Activated CD4-positive, alpha-beta memory T cell treated with anti-CD3 and anti-CD28 coated beads for 36 hours (primary cell): ENCODE measurements at regions not wholly inside any gene's neighbourhood (a gene's known extent, or its start where the extent isn't known, plus 50 kb on each side); places are given as distances from the start of the nearest gene placed in this dataset.

Experiments
- CTCF ChIA-PET: fragments of 350-600 bp; sonication (Branson Sonifier 250); formaldehyde crosslinking; loops from one replicate; lab custom pipeline; 2021; ENCODE audit warnings: antibody characterized with exemption, inconsistent platforms; lab: Charles Lee
- POLR2A ChIA-PET: fragments of 350-600 bp; sonication (Branson Sonifier 250); formaldehyde crosslinking; loops from one replicate; lab custom pipeline; 2021; ENCODE audit warnings: antibody characterized with exemption; lab: Charles Lee
- DNase-seq: peaks from one replicate; pipeline ENCODE4 v3.0.0-alpha.2; 2020
- H3K27ac Mint-ChIP-seq: one replicate; pipeline ENCODE4 v1.8.0; 2021; ENCODE audit warnings: mixed read lengths
- H3K27me3 Mint-ChIP-seq: one replicate; pipeline ENCODE4 v1.8.0; 2021; ENCODE audit warnings: mixed read lengths
- H3K36me3 Mint-ChIP-seq: one replicate; pipeline ENCODE4 v1.8.0; 2021; ENCODE audit warnings: mixed read lengths
- H3K4me1 Mint-ChIP-seq: one replicate; pipeline ENCODE4 v1.8.0; 2021; ENCODE audit warnings: low read depth, mixed read lengths
- H3K4me3 Mint-ChIP-seq: one replicate; pipeline ENCODE4 v1.8.0; 2021; ENCODE audit warnings: mild to moderate bottlenecking, mixed read lengths
- H3K9me3 Mint-ChIP-seq: one replicate; pipeline ENCODE4 v1.8.0; 2021; ENCODE audit warnings: mixed read lengths
- intact Hi-C: fragments of 100-400 bp; cut with micrococcal nuclease; formaldehyde crosslinking; loops from one replicate; pipeline ENCODE4 v1.15.1; 2023

- ChIA-PET CTCF (no interaction called here), POLR2A (no interaction called here)
- Mint-ChIP-seq H3K4me1 (no peaks in the 10 kb centered on the region), H3K4me3 (no peak overlapping the region), H3K9me3 (no peaks in the 10 kb centered on the region), H3K27me3 (peaks cover 2% of the 10 kb centered on the region), H3K36me3 (no peaks in the 10 kb centered on the region), H3K27ac (no peak overlapping the region)
- intact Hi-C loops, result no loop called here
- no peak for DNase-seq
Observed at GRCh38 chr7:47093320-47094234, 488.3 kb downstream of the TNS3 start.

GRCh38 chr7:47092336-47092735 lies 489.6 kb downstream of the TNS3 start:
- ChIA-PET CTCF (no interaction called here), POLR2A (no interaction called here)
- Mint-ChIP-seq H3K4me1 (no peaks in the 10 kb centered on the region), H3K9me3 (no peaks in the 10 kb centered on the region), H3K4me3 (no peak overlapping the region), H3K27me3 (peaks cover 2% of the 10 kb centered on the region), H3K27ac (no peak overlapping the region), H3K36me3 (no peaks in the 10 kb centered on the region)
- no peak for DNase-seq
- intact Hi-C loops, result no loop called here

- H3K27ac Mint-ChIP-seq, result no peak overlapping the region
- H3K27me3 Mint-ChIP-seq, result peaks cover 2% of the 10 kb centered on the region
- ChIA-PET POLR2A (no interaction called here), CTCF (no interaction called here)
- H3K4me3 Mint-ChIP-seq, result no peak overlapping the region
- no peak for DNase-seq
- H3K36me3 Mint-ChIP-seq, result no peaks in the 10 kb centered on the region
- no peaks in the 10 kb centered on the region for H3K4me1 Mint-ChIP-seq
- intact Hi-C loops, result no loop called here
- H3K9me3 Mint-ChIP-seq, result no peaks in the 10 kb centered on the region
Observed at GRCh38 chr7:47091141-47091540, 490.8 kb downstream of the TNS3 start.

- intact Hi-C loops, result loop anchor here (1.0 kb wide), 2 partner anchors 1166 to 1172 kb away; no protein-coding TSS in a partner anchor
Observed at GRCh38 chr7:47089461-47089860, 492.4 kb downstream of the TNS3 start.

GRCh38 chr7:47089068-47089417 lies 492.9 kb downstream of the TNS3 start:
- no peak overlapping the region for H3K4me3 Mint-ChIP-seq
- intact Hi-C loops, result loop anchor here (1.0 kb wide), 2 partner anchors 1166 to 1172 kb away; no protein-coding TSS in a partner anchor

More at GRCh38 chr7:47089461-47089860, 492.4 kb downstream of the TNS3 start:
- Mint-ChIP-seq H3K27ac (no peak overlapping the region), H3K4me3 (no peak overlapping the region), H3K4me1 (no peaks in the 10 kb centered on the region), H3K27me3 (peaks cover 2% of the 10 kb centered on the region), H3K9me3 (no peaks in the 10 kb centered on the region), H3K36me3 (no peaks in the 10 kb centered on the region)
- ChIA-PET CTCF (interaction anchor here (2.0 kb wide), 1 partner anchor 1167 kb away, joined by 9 read pairs; no protein-coding TSS in a partner anchor), POLR2A (no interaction called here)
- DNase-seq, result no peak

GRCh38 chr7:47088329-47089067 lies 493.4 kb downstream of the TNS3 start:
- no peaks in the 10 kb centered on the region for H3K4me1 Mint-ChIP-seq
- DNase-seq, result peak; percentile 30
- ChIA-PET CTCF (interaction anchor here (0.9 to 2.0 kb wide), 6 partner anchors 9 to 1196 kb away, joined by 3 to 13 read pairs (median 5); partner anchors contain the start of gene IGFBP3), POLR2A (no interaction called here)
- H3K9me3 Mint-ChIP-seq, result no peaks in the 10 kb centered on the region
- peaks cover 2% of the 10 kb centered on the region for H3K27me3 Mint-ChIP-seq
- H3K36me3 Mint-ChIP-seq, result no peaks in the 10 kb centered on the region
- intact Hi-C loops, result loop anchor here (1.0 kb wide), 2 partner anchors 1165 to 1171 kb away; no protein-coding TSS in a partner anchor
- H3K27ac Mint-ChIP-seq, result no peak overlapping the region
- no peak overlapping the region for H3K4me3 Mint-ChIP-seq

More at GRCh38 chr7:47089068-47089417, 492.9 kb downstream of the TNS3 start:
- CTCF ChIA-PET, result interaction anchor here (1.6 to 2.0 kb wide), 2 partner anchors 1166 to 1171 kb away, joined by 9 to 13 read pairs; no protein-coding TSS in a partner anchor
- H3K27ac Mint-ChIP-seq, result no peak overlapping the region
- no peaks in the 10 kb centered on the region for H3K4me1 Mint-ChIP-seq
- POLR2A ChIA-PET, result no interaction called here
- peaks cover 2% of the 10 kb centered on the region for H3K27me3 Mint-ChIP-seq
- H3K36me3 Mint-ChIP-seq, result no peaks in the 10 kb centered on the region
- H3K9me3 Mint-ChIP-seq, result no peaks in the 10 kb centered on the region
- no peak for DNase-seq

GRCh38 chr7:47087866-47088265 lies 494.0 kb downstream of the TNS3 start:
- H3K4me1 Mint-ChIP-seq, result no peaks in the 10 kb centered on the region
- no peak overlapping the region for H3K27ac Mint-ChIP-seq
- peaks cover 2% of the 10 kb centered on the region for H3K27me3 Mint-ChIP-seq
- DNase-seq, result no peak
- CTCF ChIA-PET, result interaction anchor here (0.9 to 2.0 kb wide), 6 partner anchors 9 to 1196 kb away, joined by 3 to 13 read pairs (median 5); partner anchors contain the start of gene IGFBP3
- no peaks in the 10 kb centered on the region for H3K36me3 Mint-ChIP-seq
- no peak overlapping the region for H3K4me3 Mint-ChIP-seq
- intact Hi-C loops, result no loop called here
- H3K9me3 Mint-ChIP-seq, result no peaks in the 10 kb centered on the region
- POLR2A ChIA-PET, result no interaction called here

- Mint-ChIP-seq H3K36me3 (no peaks in the 10 kb centered on the region), H3K4me1 (no peaks in the 10 kb centered on the region), H3K9me3 (no peaks in the 10 kb centered on the region), H3K4me3 (no peak overlapping the region), H3K27me3 (peaks cover 2% of the 10 kb centered on the region), H3K27ac (no peak overlapping the region)
- ChIA-PET CTCF (no interaction called here), POLR2A (no interaction called here)
- no peak for DNase-seq
- intact Hi-C loops, result no loop called here
Observed at GRCh38 chr7:47085491-47086275, 496.2 kb downstream of the TNS3 start.

GRCh38 chr7:47083476-47084250 lies 498.2 kb downstream of the TNS3 start:
- H3K4me1 Mint-ChIP-seq, result no peaks in the 10 kb centered on the region
- no peak for DNase-seq
- no peaks in the 10 kb centered on the region for H3K36me3 Mint-ChIP-seq
- no peaks in the 10 kb centered on the region for H3K9me3 Mint-ChIP-seq
- H3K27me3 Mint-ChIP-seq, result no peaks in the 10 kb centered on the region
- intact Hi-C loops, result no loop called here
- H3K27ac Mint-ChIP-seq, result no peak overlapping the region
- ChIA-PET CTCF (interaction anchor here (1.0 to 1.2 kb wide), 2 partner anchors 1161 to 1166 kb away, joined by 3 to 6 read pairs; no protein-coding TSS in a partner anchor), POLR2A (no interaction called here)
- H3K4me3 Mint-ChIP-seq, result no peak overlapping the region

- H3K4me1 Mint-ChIP-seq, result no peaks in the 10 kb centered on the region
- DNase-seq, result no peak
- H3K9me3 Mint-ChIP-seq, result no peaks in the 10 kb centered on the region
- H3K36me3 Mint-ChIP-seq, result no peaks in the 10 kb centered on the region
- intact Hi-C loops, result no loop called here
- H3K27me3 Mint-ChIP-seq, result no peaks in the 10 kb centered on the region
- POLR2A ChIA-PET, result no interaction called here
- H3K27ac Mint-ChIP-seq, result no peak overlapping the region
- CTCF ChIA-PET, result no interaction called here
- no peak overlapping the region for H3K4me3 Mint-ChIP-seq
Observed at GRCh38 chr7:47080816-47081215, 501.1 kb downstream of the TNS3 start.

GRCh38 chr7:47078241-47078640 lies 503.7 kb downstream of the TNS3 start:
- Mint-ChIP-seq H3K9me3 (no peaks in the 10 kb centered on the region), H3K27me3 (no peaks in the 10 kb centered on the region), H3K4me3 (no peak overlapping the region), H3K27ac (no peak overlapping the region), H3K4me1 (no peaks in the 10 kb centered on the region), H3K36me3 (no peaks in the 10 kb centered on the region)
- no peak for DNase-seq
- ChIA-PET CTCF (interaction anchor here (1.3 kb wide), 1 partner anchor 10 kb away, joined by 4 read pairs; no protein-coding TSS in a partner anchor), POLR2A (no interaction called here)
- intact Hi-C loops, result no loop called here
